Mesendoderm (in vitro differentiated cells): ENCODE measurements at regions not wholly inside any gene's neighbourhood (a gene's known extent, or its start where the extent isn't known, plus 50 kb on each side); places are given as distances from the start of the nearest gene placed in this dataset.

Experiments
- DNase-seq: peaks from one replicate; pipeline ENCODE4 v3.0.0; 2013
- H2AK5ac ChIP-seq: 2 replicates; pipeline ENCODE4 v1.6.1; 2013; ENCODE audit warnings: low read length, inconsistent platforms
- H2BK120ac ChIP-seq: 2 replicates; pipeline ENCODE4 v1.6.1; 2013; ENCODE audit warnings: low read depth, mild to moderate bottlenecking, low read length, moderate library complexity, mixed read lengths
- H2BK15ac ChIP-seq: replicated peaks from 2 replicates; pipeline ENCODE4 v1.6.1; 2013; ENCODE audit warnings: low read depth, mild to moderate bottlenecking, moderate library complexity
- H2BK5ac ChIP-seq: 2 replicates; pipeline ENCODE4 v1.6.1; 2013; ENCODE audit warnings: low read length, inconsistent platforms
- H3K18ac ChIP-seq: 2 replicates; pipeline ENCODE4 v1.6.1; 2013; ENCODE audit warnings: mild to moderate bottlenecking, low read length, mixed read lengths
- H3K23ac ChIP-seq: one replicate; pipeline ENCODE4 v1.6.1; 2013; ENCODE audit warnings: low read length
- H3K27ac ChIP-seq: 2 replicates; pipeline ENCODE4 v1.5.1; 2013; ENCODE audit warnings: low read depth, mild to moderate bottlenecking, inconsistent platforms, low read length, moderate library complexity
- H3K27me3 ChIP-seq: 2 replicates; pipeline ENCODE4 v1.6.1; 2013; ENCODE audit warnings: low read length, control low read depth, mild to moderate bottlenecking, inconsistent platforms; ENCODE audit not compliant: insufficient read depth, poor library complexity
- H3K36me3 ChIP-seq: 2 replicates; pipeline ENCODE4 v1.6.1; 2013; ENCODE audit warnings: low read length, inconsistent platforms; ENCODE audit not compliant: control insufficient read depth, insufficient read depth
- H3K4ac ChIP-seq: one replicate; pipeline ENCODE4 v1.6.1; 2013; ENCODE audit warnings: low read depth, mild to moderate bottlenecking, low read length, moderate library complexity
- H3K4me1 ChIP-seq: 2 replicates; pipeline ENCODE4 v1.6.1; 2013; ENCODE audit warnings: low read depth, low read length, inconsistent platforms; ENCODE audit not compliant: control insufficient read depth
- H3K4me2 ChIP-seq: 2 replicates; pipeline ENCODE4 v1.6.1; 2013; ENCODE audit warnings: low read length
- H3K4me3 ChIP-seq: 2 replicates; pipeline ENCODE4 v1.5.1; 2013; ENCODE audit warnings: mild to moderate bottlenecking, low read length
- H3K56ac ChIP-seq: one replicate; pipeline ENCODE4 v1.6.1; 2013; ENCODE audit warnings: low read length
- H3K79me1 ChIP-seq: 2 replicates; pipeline ENCODE4 v1.6.1; 2013; ENCODE audit warnings: low read length, inconsistent platforms
- H3K79me2 ChIP-seq: 2 replicates; pipeline ENCODE4 v1.6.1; 2013; ENCODE audit warnings: mild to moderate bottlenecking, low read length; ENCODE audit not compliant: control insufficient read depth, insufficient read depth
- H3K9ac ChIP-seq: 2 replicates; pipeline ENCODE4 v1.6.1; 2013; ENCODE audit warnings: low read length, inconsistent platforms
- H4K5ac ChIP-seq: one replicate; pipeline ENCODE4 v1.6.1; 2013; ENCODE audit warnings: low read length
- H4K8ac ChIP-seq: one replicate; pipeline ENCODE4 v1.6.1; 2013; ENCODE audit warnings: low read depth, mild to moderate bottlenecking, control low read depth, low read length, moderate library complexity
- WGBS: extraction: QIAGEN DNeasy Blood & Tissue Kit; methylation state at CpG from one replicate; pipeline ENCODE4 v1.1.7; 2013; ENCODE audit warnings: low lambda C conversion rate, missing lambda C conversion rate; ENCODE audit not compliant: insufficient coverage; ENCODE audit errors: extremely low coverage; 5-methylcytosine and 5-hydroxymethylcytosine counted together

GRCh38 chr16:79950932-79951719 is 350.6 kb upstream of the MAF start:
- H3K56ac ChIP-seq: no peak overlapping the region
- H2BK120ac ChIP-seq: no peak overlapping the region
- H3K4ac ChIP-seq: no peak overlapping the region
- H3K4me1 ChIP-seq: peaks cover 3% of the 10 kb centered on the region
- H4K8ac ChIP-seq: no peak overlapping the region
- no peaks in the 10 kb centered on the region for H3K79me2 ChIP-seq
- no peak overlapping the region for H3K23ac ChIP-seq
- no peak overlapping the region for H3K4me2 ChIP-seq
- H4K5ac ChIP-seq: no peak overlapping the region
- no peak overlapping the region for H2BK5ac ChIP-seq
- no CpG with 5 or more reads among the region's 3 CpGs for whole genome bisulfite sequencing
- no peaks in the 10 kb centered on the region for H3K79me1 ChIP-seq
- DNase-seq: no peak
- no peaks in the 10 kb centered on the region for H3K27me3 ChIP-seq
- H3K9ac ChIP-seq: no peak overlapping the region
- no peaks in the 10 kb centered on the region for H3K36me3 ChIP-seq
- H2BK15ac ChIP-seq: no peak overlapping the region
- H3K18ac ChIP-seq: no peak overlapping the region
- no peak overlapping the region for H3K27ac ChIP-seq
- no peak overlapping the region for H3K4me3 ChIP-seq
- no peak overlapping the region for H2AK5ac ChIP-seq

GRCh38 chr16:79949417-79949816 is 348.9 kb upstream of the MAF start:
- no peak for DNase-seq
- H3K56ac ChIP-seq: no peak overlapping the region
- H3K79me2 ChIP-seq: no peaks in the 10 kb centered on the region
- no peak overlapping the region for H2BK15ac ChIP-seq
- H3K9ac ChIP-seq: no peak overlapping the region
- peaks cover 3% of the 10 kb centered on the region for H3K4me1 ChIP-seq
- no peak overlapping the region for H3K23ac ChIP-seq
- H3K27ac ChIP-seq: no peak overlapping the region
- no peak overlapping the region for H2AK5ac ChIP-seq
- no peak overlapping the region for H3K18ac ChIP-seq
- H3K36me3 ChIP-seq: no peaks in the 10 kb centered on the region
- H2BK5ac ChIP-seq: no peak overlapping the region
- no peak overlapping the region for H3K4ac ChIP-seq
- H3K27me3 ChIP-seq: no peaks in the 10 kb centered on the region
- no CpG with 5 or more reads among the region's 1 CpG for WGBS
- H4K5ac ChIP-seq: no peak overlapping the region
- H3K4me3 ChIP-seq: no peak overlapping the region
- no peak overlapping the region for H3K4me2 ChIP-seq
- H4K8ac ChIP-seq: no peak overlapping the region
- no peaks in the 10 kb centered on the region for H3K79me1 ChIP-seq
- no peak overlapping the region for H2BK120ac ChIP-seq

- Histone ChIP-seq H4K5ac (no peak overlapping the region), H2BK15ac (no peak overlapping the region), H3K79me1 (no peaks in the 10 kb centered on the region), H3K79me2 (no peaks in the 10 kb centered on the region), H3K23ac (no peak overlapping the region), H3K18ac (no peak overlapping the region), H3K4me1 (peaks cover 3% of the 10 kb centered on the region), H3K4me2 (no peak overlapping the region), H3K36me3 (no peaks in the 10 kb centered on the region), H2BK120ac (no peak overlapping the region), H3K27ac (no peak overlapping the region), H2BK5ac (no peak overlapping the region), H3K27me3 (no peaks in the 10 kb centered on the region), H3K4me3 (no peak overlapping the region), H4K8ac (no peak overlapping the region), H3K4ac (no peak overlapping the region), H3K56ac (no peak overlapping the region), H2AK5ac (no peak overlapping the region), H3K9ac (no peak overlapping the region)
- no peak for DNase-seq
- no CpG with 5 or more reads among the region's 3 CpGs for WGBS
Measured at GRCh38 chr16:79947771-79948170, 347.2 kb upstream of the MAF start.

- Histone ChIP-seq H3K27ac (no peak overlapping the region), H3K79me2 (no peaks in the 10 kb centered on the region), H3K4me3 (no peak overlapping the region), H2BK15ac (no peak overlapping the region), H3K9ac (no peak overlapping the region), H3K56ac (no peak overlapping the region), H4K8ac (no peak overlapping the region), H4K5ac (no peak overlapping the region), H3K27me3 (no peaks in the 10 kb centered on the region), H2BK5ac (no peak overlapping the region), H2AK5ac (no peak overlapping the region), H3K4ac (no peak overlapping the region), H2BK120ac (no peak overlapping the region), H3K79me1 (no peaks in the 10 kb centered on the region), H3K18ac (no peak overlapping the region), H3K4me2 (no peak overlapping the region), H3K4me1 (peaks cover 2% of the 10 kb centered on the region), H3K36me3 (no peaks in the 10 kb centered on the region), H3K23ac (no peak overlapping the region)
- DNase-seq: no peak
- WGBS: no CpG with 5 or more reads among the region's 2 CpGs
Measured at GRCh38 chr16:79946252-79946651, 345.7 kb upstream of the MAF start.

- H3K4me1 ChIP-seq: no peaks in the 10 kb centered on the region
- no CpG with 5 or more reads among the region's 3 CpGs for WGBS
Measured at GRCh38 chr16:79943736-79944135, 343.2 kb upstream of the MAF start.

GRCh38 chr16:79938575-79938974 is 338.0 kb upstream of the MAF start:
- Histone ChIP-seq H4K8ac (no peak overlapping the region), H3K4me3 (no peak overlapping the region)

More at GRCh38 chr16:79943736-79944135, 343.2 kb upstream of the MAF start:
- Histone ChIP-seq H4K5ac (no peak overlapping the region), H3K79me2 (no peaks in the 10 kb centered on the region), H3K79me1 (no peaks in the 10 kb centered on the region), H3K4ac (no peak overlapping the region), H2AK5ac (no peak overlapping the region), H3K56ac (no peak overlapping the region), H3K9ac (no peak overlapping the region), H3K4me3 (no peak overlapping the region), H2BK15ac (no peak overlapping the region), H3K36me3 (no peaks in the 10 kb centered on the region), H3K27ac (no peak overlapping the region), H2BK5ac (no peak overlapping the region), H3K18ac (no peak overlapping the region), H3K27me3 (no peaks in the 10 kb centered on the region), H4K8ac (no peak overlapping the region), H3K4me2 (no peak overlapping the region), H2BK120ac (peak overlapping the region; percentile 6), H3K23ac (no peak overlapping the region)
- DNase-seq: no peak

More at GRCh38 chr16:79938575-79938974, 338.0 kb upstream of the MAF start:
- Histone ChIP-seq H2BK120ac (no peak overlapping the region), H3K56ac (no peak overlapping the region), H2BK5ac (no peak overlapping the region), H3K27me3 (no peaks in the 10 kb centered on the region), H3K18ac (no peak overlapping the region), H3K4ac (no peak overlapping the region), H3K4me1 (no peaks in the 10 kb centered on the region), H2AK5ac (no peak overlapping the region), H3K36me3 (no peaks in the 10 kb centered on the region), H3K27ac (no peak overlapping the region), H3K79me1 (no peaks in the 10 kb centered on the region), H3K4me2 (no peak overlapping the region), H4K5ac (no peak overlapping the region), H3K9ac (no peak overlapping the region), H2BK15ac (no peak overlapping the region), H3K23ac (no peak overlapping the region), H3K79me2 (no peaks in the 10 kb centered on the region)
- no CpG with 5 or more reads among the region's 4 CpGs for WGBS
- no peak for DNase-seq
